GM19035 (cell line): ENCODE measurements at regions not wholly inside any gene's neighbourhood (a gene's known extent, or its start where the extent isn't known, plus 50 kb on each side); places are given as distances from the start of the nearest gene placed in this dataset.
"Not testable (repeated sequence)": the region's sequence is repeated elsewhere in the genome, so short reads cannot be mapped to it uniquely, and the experiment has no call there.

ENCODE experiments used
- ATAC-seq: cut with Tn5 transposase; IDR thresholded peaks from one replicate; pipeline ENCODE4 v1.9.1; 2021; ENCODE audit not compliant: unreplicated experiment

- ATAC-seq: no peak
These were observed 61.1 kb upstream of the SEM1 start for GRCh38 chr7:96770758-96771157.

DNA sequence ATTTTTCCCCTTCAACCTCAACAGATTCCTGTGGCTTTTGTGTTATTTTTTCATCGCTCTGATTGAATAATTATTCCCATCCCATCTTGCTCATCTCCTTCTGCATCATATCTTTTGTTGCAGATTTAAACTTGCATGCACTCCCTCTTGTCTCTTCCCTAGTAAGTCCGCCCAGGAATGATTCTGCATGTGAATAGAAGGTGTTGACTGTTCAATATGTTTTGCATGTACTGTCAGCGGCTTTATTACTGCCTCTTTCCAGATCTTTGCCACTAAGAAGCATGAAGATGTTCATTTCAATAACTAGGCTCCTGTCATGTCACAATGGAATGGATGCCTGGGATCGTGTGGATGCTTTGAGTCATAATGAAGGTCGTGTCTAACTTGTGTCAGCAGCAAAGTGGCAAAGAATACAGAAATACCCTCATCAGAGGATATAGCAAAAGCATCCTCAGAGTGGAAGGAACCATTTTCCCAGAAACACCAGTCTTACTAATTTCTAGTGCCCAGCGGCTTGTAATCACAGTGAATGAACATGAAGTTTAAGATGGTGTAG is 62.6 kb upstream of the SEM1 start:
- no peak for ATAC-seq

DNA sequence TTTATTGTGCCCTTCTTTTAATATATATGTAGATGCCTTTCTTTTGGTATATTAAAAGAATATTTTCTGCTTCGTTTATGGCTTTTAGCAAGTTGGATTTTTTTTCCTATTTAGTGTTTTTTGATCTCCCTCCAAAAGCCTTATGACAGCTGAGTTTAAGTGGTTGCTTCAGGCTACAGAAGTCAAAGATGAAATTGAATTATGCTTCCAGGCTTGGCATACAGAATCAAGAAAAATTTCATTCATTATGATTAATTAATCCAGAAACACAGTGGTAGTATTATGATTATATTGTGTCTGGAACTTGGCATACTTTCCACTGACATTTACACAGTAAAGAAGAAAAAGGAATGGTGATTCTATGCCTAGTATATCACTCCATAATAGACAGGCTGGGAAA is 63.8 kb upstream of the SEM1 start:
- no peak for ATAC-seq

- ATAC-seq: no peak
These were observed 64.7 kb upstream of the SEM1 start for GRCh38 chr7:96774358-96774757.

GRCh38 chr7:96775046-96775445 is 65.4 kb upstream of the SEM1 start:
- ATAC-seq: no peak

DNA sequence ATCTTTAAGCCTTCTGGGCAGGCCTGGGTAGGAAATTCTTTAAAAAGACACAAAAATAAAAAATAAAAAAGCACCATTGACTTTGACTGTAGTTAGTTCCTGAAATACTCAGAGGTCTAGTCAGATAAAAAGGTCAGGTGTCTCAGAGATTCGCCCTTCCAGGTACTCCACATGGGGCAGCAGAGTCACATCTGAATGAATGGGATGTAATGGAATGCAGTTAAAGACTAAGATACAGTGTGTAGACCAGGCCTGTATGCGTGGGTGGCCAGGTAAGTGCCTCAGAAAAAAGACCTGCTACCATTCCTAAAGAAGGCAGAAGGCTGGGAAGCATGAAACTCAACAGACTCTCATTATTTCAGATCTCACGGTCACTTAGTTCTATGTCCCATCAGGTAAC is 68.6 kb upstream of the SEM1 start:
- no peak for ATAC-seq

DNA sequence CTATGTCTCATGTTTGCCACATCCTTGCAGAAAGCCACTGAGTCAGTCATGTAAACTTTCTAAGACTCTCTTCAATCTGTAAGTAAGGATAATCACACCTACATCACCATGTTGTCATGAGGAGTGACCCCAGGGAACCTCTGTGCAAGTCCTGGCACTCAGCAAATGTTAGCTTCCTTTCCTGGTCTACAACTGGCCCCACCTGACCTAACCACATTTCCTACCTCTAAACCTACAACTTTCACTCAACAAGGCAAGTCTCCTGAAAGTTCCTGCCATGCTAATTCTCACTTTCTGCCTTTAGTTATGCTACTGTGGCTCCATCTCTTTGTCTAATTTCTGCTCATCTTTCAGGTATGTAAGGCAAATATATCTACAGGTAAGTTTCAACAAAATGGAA is 72.3 kb upstream of the SEM1 start:
- ATAC-seq: no peak

DNA sequence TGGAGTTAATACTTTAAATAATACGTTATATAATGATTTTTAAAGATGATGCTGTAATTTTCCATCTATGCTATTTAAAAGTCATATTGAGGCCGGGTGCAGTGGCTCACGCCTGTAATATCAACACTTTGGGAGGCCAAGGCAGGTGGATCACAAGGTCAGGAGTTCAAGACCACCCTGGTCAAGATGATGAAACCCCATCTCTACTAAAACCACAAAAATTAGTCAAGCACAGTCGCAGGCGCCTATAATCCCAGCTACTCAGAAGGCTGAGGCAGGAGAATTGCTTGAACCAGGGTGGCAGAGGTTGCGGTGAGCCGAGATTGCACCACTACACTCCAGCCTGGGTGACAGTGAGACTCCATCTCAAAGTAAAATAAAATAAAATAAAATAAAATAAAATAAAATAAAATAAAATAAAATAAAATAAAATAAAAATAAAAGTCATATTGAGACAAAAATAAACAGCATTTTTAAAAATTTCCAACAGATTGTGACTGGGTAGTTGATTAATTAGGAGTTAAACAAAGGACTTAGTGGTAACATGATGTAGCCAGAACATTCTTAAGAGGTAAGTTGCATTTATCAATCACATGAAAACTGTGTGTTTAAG is 73.1 kb upstream of the SEM1 start:
- not testable (repeated sequence) for ATAC-seq

DNA sequence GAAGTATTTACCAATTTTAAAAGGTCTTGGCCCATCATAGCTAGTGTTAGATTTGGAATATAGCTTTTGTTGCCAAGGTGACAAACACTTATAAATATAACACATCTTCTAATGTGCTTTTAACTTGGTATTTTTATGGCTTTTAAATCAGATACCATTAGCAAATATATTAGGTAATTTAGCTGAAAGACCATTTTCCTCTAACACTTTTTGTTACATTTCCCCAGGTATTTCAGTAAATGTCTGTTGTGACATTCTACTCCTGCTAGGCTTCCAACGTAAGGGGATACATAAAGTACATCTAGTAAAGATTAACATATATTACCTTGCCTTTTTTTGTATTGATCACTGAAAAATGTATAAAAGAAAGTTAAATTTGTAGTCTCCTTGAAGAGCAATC is 75.0 kb upstream of the SEM1 start:
- ATAC-seq: no peak

DNA sequence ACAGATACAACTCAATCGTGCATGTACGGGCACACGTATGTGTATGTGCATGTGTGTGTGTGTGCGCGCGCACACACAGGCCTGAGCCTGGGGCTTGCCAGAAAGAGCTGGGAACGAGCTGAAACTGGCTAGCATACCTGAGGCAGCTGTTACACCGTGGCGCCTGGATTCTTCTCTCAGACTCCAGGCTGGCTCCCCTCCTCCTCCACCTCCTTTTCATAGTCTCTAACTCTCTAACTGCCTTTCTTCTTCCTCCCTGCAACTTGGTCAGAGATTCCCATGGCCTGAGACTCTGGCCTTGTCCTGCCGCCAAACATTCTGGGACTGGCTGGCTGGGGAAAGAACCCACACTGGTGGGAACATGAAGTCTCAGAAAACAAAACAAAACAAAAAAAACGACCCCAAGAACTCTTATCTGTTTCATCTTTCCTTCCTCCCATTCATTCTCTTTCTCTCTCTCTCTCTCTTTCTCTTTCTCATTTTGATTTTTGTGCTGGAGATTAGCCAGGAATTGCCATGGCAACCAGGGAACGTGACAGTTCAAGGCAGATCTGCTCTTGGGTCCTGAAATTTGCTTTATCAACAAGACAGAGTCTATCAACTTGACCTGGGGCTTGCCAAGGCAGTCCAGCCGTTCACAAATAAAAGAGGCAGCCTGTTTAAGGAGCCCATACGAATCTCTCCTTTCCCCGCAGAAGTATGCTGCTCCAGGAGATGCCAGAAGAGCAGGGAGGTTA is 76.8 kb upstream of the SEM1 start:
- no peak for ATAC-seq

- no peak for ATAC-seq
These were observed 77.4 kb upstream of the SEM1 start for GRCh38 chr7:96786998-96787395.

DNA sequence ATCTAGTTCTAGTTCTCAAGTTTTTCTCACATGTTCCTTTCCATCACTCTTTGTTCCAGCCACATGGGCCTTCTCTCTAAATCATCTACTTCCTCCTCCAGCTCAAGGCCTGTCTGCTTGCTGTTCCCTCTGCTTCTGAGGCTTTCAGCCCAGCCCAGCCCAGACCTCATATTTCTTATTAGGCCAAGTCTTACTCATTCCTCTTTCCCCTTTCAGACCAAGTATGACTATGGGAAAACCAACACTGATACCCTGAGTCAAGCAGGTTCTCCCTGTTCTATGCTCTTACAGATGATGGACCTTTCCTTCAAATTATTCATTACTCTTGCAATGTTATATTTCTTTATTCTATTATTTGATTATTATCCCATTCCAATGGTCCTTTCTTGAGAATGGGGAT is 80.3 kb upstream of the SEM1 start:
- ATAC-seq: no peak

DNA sequence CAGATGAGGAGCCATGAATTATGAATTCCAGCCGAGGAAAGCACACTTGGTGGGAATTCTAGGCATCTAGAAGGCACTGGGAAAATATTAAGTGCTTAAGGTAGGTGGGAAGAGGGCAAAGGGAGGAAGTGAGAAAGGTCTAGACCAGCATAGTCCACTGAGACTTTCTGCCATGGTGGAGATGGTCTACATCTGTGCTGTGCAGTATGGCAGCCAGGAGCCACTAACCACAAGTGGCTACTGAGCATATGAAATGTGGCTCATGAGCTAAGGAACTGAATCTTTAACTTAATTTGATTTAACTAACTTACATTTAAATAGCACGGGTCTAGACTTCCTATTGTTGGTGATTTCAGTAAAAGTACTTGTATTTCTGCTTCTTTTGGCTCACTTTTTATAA is 82.5 kb upstream of the SEM1 start:
- no peak for ATAC-seq

DNA sequence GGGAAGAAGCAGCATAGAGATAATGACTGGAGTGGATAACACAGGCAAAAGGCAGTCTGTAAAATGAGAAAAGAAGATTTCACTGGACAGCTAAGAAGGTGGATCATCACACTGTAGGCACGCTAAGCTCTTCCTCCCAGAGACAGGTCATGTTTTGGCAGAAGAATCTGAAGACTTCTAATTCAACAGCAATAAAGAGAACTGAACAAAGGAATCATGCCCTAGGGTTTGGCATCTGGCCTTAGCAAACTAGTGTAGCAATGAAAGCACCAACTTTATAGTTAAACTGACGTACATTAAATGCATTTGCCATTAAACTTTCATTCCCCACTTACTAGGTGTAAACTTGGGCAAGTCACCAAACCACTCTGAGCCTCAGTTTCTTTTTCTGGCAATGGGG is 84.4 kb upstream of the SEM1 start:
- ATAC-seq: no peak

DNA sequence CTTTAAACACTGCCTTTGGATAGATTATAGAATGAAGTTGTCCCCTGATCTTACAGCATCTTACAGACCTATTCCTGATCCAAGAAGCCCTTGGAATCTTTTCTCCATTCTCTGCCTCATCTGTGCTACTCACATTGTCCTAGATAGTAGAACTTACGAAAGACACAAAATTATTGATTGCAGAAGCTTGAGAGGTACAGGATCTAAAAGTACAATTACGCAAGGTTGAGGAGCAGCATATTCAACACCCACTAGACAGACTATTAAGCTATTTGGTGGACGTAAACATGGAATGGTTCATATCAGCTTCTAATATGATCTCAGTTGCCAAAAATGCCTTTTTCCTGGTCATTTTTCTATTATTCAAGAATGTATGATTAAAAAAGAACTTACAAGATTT is 90.5 kb upstream of the SEM1 start:
- ATAC-seq: no peak

GRCh38 chr7:96800824-96801223 is 91.2 kb upstream of the SEM1 start:
- ATAC-seq: no peak

- no peak for ATAC-seq
These were observed 109.6 kb upstream of the SEM1 start for GRCh38 chr7:96819111-96819700.

DNA sequence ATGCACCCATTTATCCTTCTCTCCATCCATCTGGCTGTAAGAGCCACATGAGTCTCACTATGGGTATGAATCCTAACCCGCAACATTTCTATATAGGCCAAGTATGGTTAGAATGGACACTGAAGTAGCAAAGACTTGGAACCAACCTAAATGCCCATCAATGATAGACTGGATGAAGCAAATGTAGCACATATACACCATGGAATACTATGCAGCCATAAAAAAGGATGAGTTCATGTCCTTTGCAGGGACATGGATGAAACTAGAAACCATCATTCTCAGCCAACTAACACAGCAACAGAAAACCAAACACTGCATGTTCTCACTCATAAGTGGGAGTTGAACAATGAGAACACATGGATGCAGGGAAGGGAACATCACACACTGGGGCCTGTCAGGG is 111.5 kb upstream of the SEM1 start:
- ATAC-seq: not testable (repeated sequence)

GRCh38 chr7:96822824-96823223 is 113.2 kb upstream of the SEM1 start:
- ATAC-seq: no peak

DNA sequence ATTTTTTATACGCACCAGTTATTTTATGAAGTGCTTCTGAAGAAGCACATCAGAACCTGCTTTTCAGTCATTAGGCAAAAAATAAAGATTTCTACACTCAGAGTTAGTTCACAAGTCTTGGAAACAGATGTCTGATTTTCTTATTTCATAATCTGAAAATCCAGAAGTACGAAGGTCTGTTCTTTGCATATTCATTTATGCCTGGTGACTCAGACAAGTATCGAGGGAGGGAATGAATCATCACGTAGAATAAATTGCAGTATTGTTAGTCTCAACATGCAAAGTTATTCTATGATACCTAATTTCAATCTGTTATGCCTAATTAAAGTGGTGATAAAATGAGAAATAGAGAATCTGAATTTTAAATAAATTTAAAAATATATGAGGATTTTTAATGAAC is 113.6 kb upstream of the SEM1 start:
- ATAC-seq: no peak

GRCh38 chr7:96824686-96825085 is 115.0 kb upstream of the SEM1 start:
- ATAC-seq: no peak

- ATAC-seq: no peak
These were observed 115.6 kb upstream of the SEM1 start for GRCh38 chr7:96825285-96825684.
